GM18499 (cell line): ENCODE measurements at regions not wholly inside any gene's neighbourhood (a gene's known extent, or its start where the extent isn't known, plus 50 kb on each side); places are given as distances from the start of the nearest gene placed in this dataset.
"Not testable (repeated sequence)": the region's sequence is repeated elsewhere in the genome, so short reads cannot be mapped to it uniquely, and the experiment has no call there.

Experiments used
- ATAC-seq: cut with Tn5 transposase; IDR thresholded peaks from one replicate; pipeline ENCODE4 v1.9.1; 2021; ENCODE audit warnings: moderate number of reproducible peaks; ENCODE audit not compliant: insufficient read depth, unreplicated experiment

- not testable (repeated sequence) for ATAC-seq
These were observed 81.5 kb downstream of the TRIM69 start for GRCh38 chr15:44817797-44818196.

GRCh38 chr15:44819331-44819987, 83.1 kb downstream of the TRIM69 start:
- not testable (repeated sequence) for ATAC-seq

GRCh38 chr15:44820535-44820934, 84.2 kb downstream of the TRIM69 start:
- not testable (repeated sequence) for ATAC-seq

- ATAC-seq = not testable (repeated sequence)
These were observed 84.6 kb downstream of the TRIM69 start for GRCh38 chr15:44820967-44821366.

GRCh38 chr15:44824277-44825145, 88.2 kb downstream of the TRIM69 start:
- ATAC-seq = not testable (repeated sequence)

- not testable (repeated sequence) for ATAC-seq
These were observed 90.3 kb downstream of the TRIM69 start for GRCh38 chr15:44826583-44826982.

GRCh38 chr15:44828229-44828914, 92.0 kb downstream of the TRIM69 start:
- ATAC-seq = not testable (repeated sequence)

GRCh38 chr15:44829150-44829549, 92.8 kb downstream of the TRIM69 start:
- not testable (repeated sequence) for ATAC-seq

- ATAC-seq = not testable (repeated sequence)
These were observed 94.5 kb downstream of the TRIM69 start for GRCh38 chr15:44830692-44831408.

GRCh38 chr15:44831409-44831741, 95.0 kb downstream of the TRIM69 start:
- ATAC-seq = not testable (repeated sequence)

- not testable (repeated sequence) for ATAC-seq
These were observed 95.8 kb downstream of the TRIM69 start for GRCh38 chr15:44832133-44832532.

- ATAC-seq = not testable (repeated sequence)
These were observed 96.8 kb downstream of the TRIM69 start for GRCh38 chr15:44833081-44833480.

GRCh38 chr15:44833761-44834160, 97.4 kb downstream of the TRIM69 start:
- not testable (repeated sequence) for ATAC-seq

GRCh38 chr15:44835082-44835481, 98.8 kb downstream of the TRIM69 start:
- ATAC-seq = not testable (repeated sequence)

GRCh38 chr15:44836094-44836493, 99.8 kb downstream of the TRIM69 start:
- no peak for ATAC-seq

- not testable (repeated sequence) for ATAC-seq
These were observed 102.6 kb downstream of the TRIM69 start for GRCh38 chr15:44838929-44839328.

- ATAC-seq = not testable (repeated sequence)
These were observed 105.4 kb downstream of the TRIM69 start for GRCh38 chr15:44841762-44842161.

GRCh38 chr15:44842883-44843282, 106.6 kb downstream of the TRIM69 start:
- not testable (repeated sequence) for ATAC-seq

- ATAC-seq = not testable (repeated sequence)
These were observed 108.6 kb downstream of the TRIM69 start for GRCh38 chr15:44844936-44845335.

GRCh38 chr15:44846156-44846555, 109.8 kb downstream of the TRIM69 start:
- not testable (repeated sequence) for ATAC-seq
